Upper lobe of right lung (tissue), 1 donor: ENCODE measurements at regions not wholly inside any gene's neighbourhood (a gene's known extent, or its start where the extent isn't known, plus 50 kb on each side); places are given as distances from the start of the nearest gene placed in this dataset.

ENCODE experiments used
- ATAC-seq: fragments of 200-7000 bp; cut with Tn5 transposase; one replicate; pipeline ENCODE4 v1.9.1; 2020; ENCODE audit warnings: mild to moderate bottlenecking, moderate library complexity
- DNase-seq: peaks from one replicate; pipeline ENCODE4 v3.0.0-alpha.2; 2020
- H3K27ac ChIP-seq: fragments of 200-600 bp; one replicate; pipeline ENCODE4 v1.8.0; 2022
- H3K27me3 ChIP-seq: fragments of 200-600 bp; one replicate; pipeline ENCODE4 v1.8.0; 2022; ENCODE audit warnings: mild to moderate bottlenecking
- H3K36me3 ChIP-seq: fragments of 200-600 bp; one replicate; pipeline ENCODE4 v1.8.0; 2022
- H3K4me1 ChIP-seq: fragments of 200-600 bp; one replicate; pipeline ENCODE4 v1.8.0; 2022
- H3K4me3 ChIP-seq: fragments of 200-600 bp; one replicate; pipeline ENCODE4 v1.8.0; 2022; ENCODE audit warnings: mild to moderate bottlenecking
- H3K9me3 ChIP-seq: fragments of 200-600 bp; one replicate; pipeline ENCODE4 v1.8.0; 2022
- CTCF ChIP-seq: fragments of 200-600 bp; IDR thresholded peaks from one replicate; pipeline ENCODE4 v1.8.0; 2022; ENCODE audit warnings: antibody characterized with exemption
- intact Hi-C: fragments of 100-400 bp; cut with DNase I; formaldehyde crosslinking; loops from one replicate; pipeline ENCODE4 v1.11.0; 2022
- donor health status: DM: no; HTN: yes; CAD: no; lungs with severe emphysema.

- H3K36me3 ChIP-seq, result no peaks in the 10 kb centered on the region
- no peak for ATAC-seq
- H3K27ac ChIP-seq, result no peak overlapping the region
- no peak for TF ChIP-seq CTCF
- H3K27me3 ChIP-seq, result no peaks in the 10 kb centered on the region
- no peak overlapping the region for H3K4me3 ChIP-seq
- intact Hi-C loops, result no loop called here
- no peaks in the 10 kb centered on the region for H3K9me3 ChIP-seq
- no peaks in the 10 kb centered on the region for H3K4me1 ChIP-seq
- no peak for DNase-seq
These were observed 184.7 kb downstream of the MID1IP1 start for GRCh38 chrX:38985945-38986344.

- DNase-seq (no peak), ATAC-seq (no peak)
- no peak for TF ChIP-seq CTCF
- no peaks in the 10 kb centered on the region for H3K27me3 ChIP-seq
- no peak overlapping the region for H3K4me3 ChIP-seq
- H3K27ac ChIP-seq, result no peak overlapping the region
- no peaks in the 10 kb centered on the region for H3K4me1 ChIP-seq
- H3K9me3 ChIP-seq, result no peaks in the 10 kb centered on the region
- no peaks in the 10 kb centered on the region for H3K36me3 ChIP-seq
- intact Hi-C loops, result no loop called here
These were observed 185.3 kb downstream of the MID1IP1 start for GRCh38 chrX:38986586-38986985.

GRCh38 chrX:38987198-38987651, 186.0 kb downstream of the MID1IP1 start:
- ATAC-seq (no peak), DNase-seq (no peak)
- no peaks in the 10 kb centered on the region for H3K4me1 ChIP-seq
- H3K27me3 ChIP-seq, result no peaks in the 10 kb centered on the region
- intact Hi-C loops, result no loop called here
- H3K9me3 ChIP-seq, result no peaks in the 10 kb centered on the region
- no peaks in the 10 kb centered on the region for H3K36me3 ChIP-seq
- no peak for TF ChIP-seq CTCF
- H3K27ac ChIP-seq, result no peak overlapping the region
- no peak overlapping the region for H3K4me3 ChIP-seq

GRCh38 chrX:38988301-38988700, 187.0 kb downstream of the MID1IP1 start:
- H3K4me1 ChIP-seq, result no peaks in the 10 kb centered on the region
- H3K4me3 ChIP-seq, result no peak overlapping the region
- DNase-seq (no peak), ATAC-seq (no peak)
- no peak overlapping the region for H3K27ac ChIP-seq
- H3K9me3 ChIP-seq, result no peaks in the 10 kb centered on the region
- H3K36me3 ChIP-seq, result no peaks in the 10 kb centered on the region
- intact Hi-C loops, result no loop called here
- no peak for TF ChIP-seq CTCF
- H3K27me3 ChIP-seq, result no peaks in the 10 kb centered on the region

DNA sequence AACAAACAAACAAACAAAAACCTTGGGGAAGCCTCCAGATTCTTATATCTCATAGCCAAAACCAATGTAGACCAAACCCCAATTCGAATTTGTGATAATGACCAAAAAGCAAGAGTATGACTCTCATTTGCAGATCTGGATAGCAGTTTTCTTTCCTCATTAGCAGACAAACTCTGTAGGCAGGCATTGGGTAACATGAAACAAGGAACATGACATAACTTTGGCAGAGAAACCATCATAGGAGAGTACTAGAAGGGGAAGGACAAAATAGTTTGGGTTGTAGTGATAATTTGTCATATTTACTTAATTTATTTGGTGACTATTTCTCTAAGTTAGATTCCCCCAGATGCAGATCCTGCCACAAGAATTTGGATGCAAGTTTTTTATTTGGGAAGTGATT, 187.8 kb downstream of the MID1IP1 start:
- Histone ChIP-seq H3K27me3 (no peaks in the 10 kb centered on the region), H3K9me3 (no peaks in the 10 kb centered on the region), H3K27ac (no peak overlapping the region), H3K4me1 (no peaks in the 10 kb centered on the region), H3K36me3 (no peaks in the 10 kb centered on the region), H3K4me3 (no peak overlapping the region)
- ATAC-seq, result peak; percentile 38
- intact Hi-C loops, result no loop called here
- DNase-seq, result no peak
- TF ChIP-seq CTCF, result no peak

GRCh38 chrX:38991656-38992440, 190.6 kb downstream of the MID1IP1 start:
- Histone ChIP-seq H3K27ac (no peak overlapping the region), H3K9me3 (no peaks in the 10 kb centered on the region), H3K36me3 (no peaks in the 10 kb centered on the region), H3K27me3 (no peaks in the 10 kb centered on the region), H3K4me1 (no peaks in the 10 kb centered on the region), H3K4me3 (no peak overlapping the region)
- ATAC-seq, result no peak
- no peak for TF ChIP-seq CTCF
- intact Hi-C loops, result no loop called here
- DNase-seq, result no peak
